Prostate gland (tissue), 2 donors: ENCODE measurements at regions not wholly inside any gene's neighbourhood (a gene's known extent, or its start where the extent isn't known, plus 50 kb on each side); places are given as distances from the start of the nearest gene placed in this dataset.

Source experiments
- POLR2A ChIP-seq: fragments of 450-650 bp; IDR thresholded peaks from one replicate; pipeline ENCODE4 v1.6.1; 2016; ENCODE audit warnings: antibody characterized with exemption, mild to moderate bottlenecking
- POLR2AphosphoS5 ChIP-seq: sonication (generic); formaldehyde crosslinking; IDR thresholded peaks from one replicate; pipeline ENCODE4 v1.6.1; 2017; ENCODE audit warnings: antibody characterized with exemption
- TF ChIP-seq, protein P1 (sequence below), 4 experiments: fragments of 200-600 bp in 2 of 4; fragments of 450-650 bp in 2 of 4; sonication (generic) in 2 of 4; IDR thresholded peaks; 1 replicate in 3 of 4; 2 replicates in 1 of 4; pipeline ENCODE4 v1.5.1; 2016 to 2019; ENCODE audit warnings: antibody characterized with exemption in 4 of 4, mild to moderate bottlenecking in 2 of 4, moderate library complexity in 2 of 4

DNA sequence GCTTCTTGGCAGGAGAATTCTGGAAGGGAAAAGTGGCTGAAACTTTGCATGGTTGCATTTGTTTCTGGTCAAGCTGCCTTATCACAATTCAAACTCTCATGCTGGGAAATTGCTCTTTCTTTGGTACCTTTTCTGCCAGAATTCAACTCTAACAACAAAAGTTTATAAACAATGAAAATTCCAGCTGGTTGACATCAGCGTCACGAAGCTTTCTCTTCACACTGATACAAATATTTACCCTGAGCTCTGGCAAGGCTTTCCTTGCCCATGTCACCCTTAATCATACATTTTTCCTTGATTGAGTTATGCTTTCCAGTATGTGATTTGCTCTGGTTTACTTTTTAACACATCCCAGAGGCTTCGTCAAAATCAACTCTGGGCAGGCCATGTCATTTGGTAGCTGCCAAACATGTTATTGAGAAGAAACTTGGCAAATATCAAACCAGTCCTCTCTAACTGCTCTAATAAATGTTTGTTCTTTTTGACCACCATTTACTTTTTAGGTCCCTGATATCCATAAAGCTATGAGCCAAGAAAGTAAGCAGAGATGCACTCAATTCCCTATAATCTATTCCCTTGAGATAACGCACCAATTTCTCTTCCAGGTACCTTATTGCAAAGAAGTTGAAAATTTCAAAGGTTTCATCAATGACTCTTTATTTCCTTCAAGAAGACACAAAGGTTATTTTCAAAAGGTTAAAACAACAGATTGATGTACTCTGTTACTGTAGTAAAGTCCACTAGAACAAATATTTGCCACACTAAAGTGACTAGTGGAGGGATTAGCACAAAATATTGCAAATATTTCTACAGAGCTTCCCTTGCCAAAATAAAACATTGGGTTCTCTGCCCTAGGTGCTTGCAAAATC, 1241.1 kb upstream of the ZEB2 start:
- TF ChIP-seq, protein P1, sequence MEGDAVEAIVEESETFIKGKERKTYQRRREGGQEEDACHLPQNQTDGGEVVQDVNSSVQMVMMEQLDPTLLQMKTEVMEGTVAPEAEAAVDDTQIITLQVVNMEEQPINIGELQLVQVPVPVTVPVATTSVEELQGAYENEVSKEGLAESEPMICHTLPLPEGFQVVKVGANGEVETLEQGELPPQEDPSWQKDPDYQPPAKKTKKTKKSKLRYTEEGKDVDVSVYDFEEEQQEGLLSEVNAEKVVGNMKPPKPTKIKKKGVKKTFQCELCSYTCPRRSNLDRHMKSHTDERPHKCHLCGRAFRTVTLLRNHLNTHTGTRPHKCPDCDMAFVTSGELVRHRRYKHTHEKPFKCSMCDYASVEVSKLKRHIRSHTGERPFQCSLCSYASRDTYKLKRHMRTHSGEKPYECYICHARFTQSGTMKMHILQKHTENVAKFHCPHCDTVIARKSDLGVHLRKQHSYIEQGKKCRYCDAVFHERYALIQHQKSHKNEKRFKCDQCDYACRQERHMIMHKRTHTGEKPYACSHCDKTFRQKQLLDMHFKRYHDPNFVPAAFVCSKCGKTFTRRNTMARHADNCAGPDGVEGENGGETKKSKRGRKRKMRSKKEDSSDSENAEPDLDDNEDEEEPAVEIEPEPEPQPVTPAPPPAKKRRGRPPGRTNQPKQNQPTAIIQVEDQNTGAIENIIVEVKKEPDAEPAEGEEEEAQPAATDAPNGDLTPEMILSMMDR (IDR thresholded peaks at IDR 0.05): no peak
- TF ChIP-seq POLR2A: no peak
- TF ChIP-seq POLR2AphosphoS5: no peak
